ENCODE measurements at regions not wholly inside any gene's neighbourhood (a gene's known extent, or its start where the extent isn't known, plus 50 kb on each side); places are given as distances from the start of the nearest gene placed in this dataset.

GRCh38 chr4:110886270-110886669, 263.4 kb upstream of the PITX2 start:
- Histone ChIP-seq H3K56ac (ENCODE audit: extremely low read depth, insufficient read depth, low read length) (no peak overlapping the region), H2AFZ (replicated peaks; ENCODE audit: low read length, poor library complexity) (no peak overlapping the region), H4K91ac (ENCODE audit: insufficient read depth, low read depth, low read length) (no peak overlapping the region), H2BK20ac (ENCODE audit: low read depth, low read length) (no peak overlapping the region), H3K4me3 (ENCODE audit: insufficient read depth, low read depth, low read length) (no peak overlapping the region), H3K79me1 (ENCODE audit: low read depth in 1 of 2, low read length in 2 of 2) (no peaks in the 10 kb centered on the region), H3K4me2 (ENCODE audit: low read depth, low read length) (no peak overlapping the region), H4K20me1 (ENCODE audit: insufficient read depth, low read length) (no peaks in the 10 kb centered on the region), H2AK9ac (replicated peaks; ENCODE audit: low read depth, low read length, poor library complexity) (no peak overlapping the region), H3K27me3 (ENCODE audit: control insufficient read depth, insufficient read depth, low read length) (no peaks in the 10 kb centered on the region), H2BK15ac (ENCODE audit: low read depth, low read length) (no peak overlapping the region), H3K4ac (ENCODE audit: low read depth, low read length) (no peak overlapping the region), H3K9me1 (ENCODE audit: insufficient read depth, low read length) (no peaks in the 10 kb centered on the region), H3K23ac (ENCODE audit: low read depth, low read length) (no peak overlapping the region), H4K5ac (ENCODE audit: low read depth, low read length) (no peak overlapping the region), H4K8ac (ENCODE audit: low read depth in 2 of 2, low read length in 2 of 2) (no peak overlapping the region), H3K27ac (ENCODE audit: insufficient read depth, low read length) (no peak overlapping the region), H3K18ac (ENCODE audit: low read depth, low read length) (no peak overlapping the region), H3K36me3 (ENCODE audit: control insufficient read depth, insufficient read depth, low read length) (no peaks in the 10 kb centered on the region), H3K9me3 (ENCODE audit: control insufficient read depth, insufficient read depth, low read length) (no peaks in the 10 kb centered on the region), H2BK5ac (ENCODE audit: low read depth, low read length, poor library complexity, severe bottlenecking) (no peak overlapping the region), H2BK120ac (ENCODE audit: low read depth, low read length) (no peak overlapping the region), H3K4me1 (ENCODE audit: control insufficient read depth, insufficient read depth, low read length) (no peaks in the 10 kb centered on the region), H3K14ac (replicated peaks; ENCODE audit: low read depth, low read length) (no peak overlapping the region), H2AK5ac (ENCODE audit: low read depth, low read length) (no peak overlapping the region), H3K9ac (ENCODE audit: low read depth, low read length) (no peak overlapping the region)
- in situ Hi-C loops (cut with MboI; ENCODE audit: low sequenced_read_pairs): no loop called here
- ChIA-PET CTCF (no interaction called here), POLR2A (ENCODE audit: unreplicated experiment) (no interaction called here)
- no TSS peak for BruUV-seq (replicated peaks)
- 100% methylated on average over 3 of the region's 6 CpGs; no CpG with 5 or more reads in 1 of the 2 experiments for WGBS, 2 experiments (ENCODE audit: extremely low coverage in 2 of 2, insufficient read length in 1 of 2)
- no peak for TF ChIP-seq NFE2L2 (IDR thresholded peaks at IDR 0.05; ENCODE audit: low read depth, low read length)
- TF ChIP-seq MAZ (IDR thresholded peaks at IDR 0.05; ENCODE audit: borderline replicate concordance, low read depth, low read length): no peak
- no peak for TF ChIP-seq BHLHE40 (IDR thresholded peaks at IDR 0.05; ENCODE audit: low read depth, low read length)
- TF ChIP-seq CHD1 (IDR thresholded peaks at IDR 0.05; ENCODE audit: low read depth, low read length): no peak
- TF ChIP-seq CEBPB (IDR thresholded peaks at IDR 0.05; ENCODE audit: low read depth, low read length): no peak
- no peak for TF ChIP-seq ELK1 (IDR thresholded peaks at IDR 0.05; ENCODE audit: borderline replicate concordance, low read depth, low read length)
- TF ChIP-seq POLR2A (IDR thresholded peaks at IDR 0.05; ENCODE audit: low read depth, low read length): no peak
- no peak for TF ChIP-seq MAFK (IDR thresholded peaks at IDR 0.05; ENCODE audit: low read depth, low read length)
- no peak for TF ChIP-seq FOS (IDR thresholded peaks at IDR 0.05; ENCODE audit: low read depth, low read length)
- no peak for TF ChIP-seq RCOR1 (IDR thresholded peaks at IDR 0.05; ENCODE audit: insufficient replicate concordance, low read length)
- no peak for TF ChIP-seq RAD21 (IDR thresholded peaks at IDR 0.05; ENCODE audit: low read length)
- no peak for TF ChIP-seq USF2 (IDR thresholded peaks at IDR 0.05; ENCODE audit: low read depth, low read length)
- TF ChIP-seq SMC3 (IDR thresholded peaks at IDR 0.05; ENCODE audit: low read depth, low read length): no peak
- no peak for TF ChIP-seq CTCF (conservative IDR thresholded peaks at IDR 0.05; ENCODE audit: low read depth, low read length)
- no peak for TF ChIP-seq RFX5 (IDR thresholded peaks at IDR 0.05; ENCODE audit: low read depth, low read length)
- no peak for DNase-seq
- no peak for ATAC-seq (ENCODE audit: low read depth)
- intact Hi-C loops (cut with micrococcal nuclease): no loop called here
- dilution Hi-C loops (cut with HindIII; ENCODE audit: low sequenced_read_pairs, unreplicated experiment): no loop called here

Data from IMR-90 (cell line).